NT2/D1 (cell line): ENCODE measurements at regions not wholly inside any gene's neighbourhood (a gene's known extent, or its start where the extent isn't known, plus 50 kb on each side); places are given as distances from the start of the nearest gene placed in this dataset.

Experiments
- DNase-seq: peaks from one replicate; pipeline ENCODE4 v3.0.0-alpha.2; 2011; ENCODE audit warnings: low read depth, low spot score
- H3K27me3 ChIP-seq: 2 replicates; pipeline ENCODE4 v1.6.0; 2011; ENCODE audit warnings: mild to moderate bottlenecking; ENCODE audit not compliant: insufficient read length, insufficient read depth
- H3K36me3 ChIP-seq: 2 replicates; pipeline ENCODE4 v1.6.1; 2011; ENCODE audit warnings: mild to moderate bottlenecking, low read length, mixed read lengths; ENCODE audit not compliant: insufficient read depth, insufficient read length
- H3K4me1 ChIP-seq: 2 replicates; pipeline ENCODE4 v1.5.1; 2011; ENCODE audit not compliant: insufficient read depth, insufficient read length
- H3K4me3 ChIP-seq: 2 replicates; pipeline ENCODE4 v1.5.1; 2011; ENCODE audit warnings: low read depth; ENCODE audit not compliant: insufficient read length
- H3K9ac ChIP-seq: 2 replicates; pipeline ENCODE4 v1.6.0; 2011; ENCODE audit warnings: low read depth; ENCODE audit not compliant: insufficient read length
- H3K9me3 ChIP-seq: 2 replicates; pipeline ENCODE4 v1.5.1; 2011; ENCODE audit warnings: mild to moderate bottlenecking, low read length; ENCODE audit not compliant: insufficient read depth
- SUZ12 ChIP-seq: IDR thresholded peaks from 2 replicates; pipeline ENCODE4 v1.6.1; 2011; ENCODE audit not compliant: insufficient read length, insufficient read depth; ENCODE audit errors: extremely low read depth
- YY1 ChIP-seq: IDR thresholded peaks from 2 replicates; pipeline ENCODE4 v1.6.1; 2011; ENCODE audit not compliant: insufficient read length, insufficient read depth
- ZNF274 ChIP-seq: IDR thresholded peaks from 2 replicates; pipeline ENCODE4 v1.6.1; 2011; ENCODE audit warnings: mild to moderate bottlenecking, low read depth, low read length

DNA sequence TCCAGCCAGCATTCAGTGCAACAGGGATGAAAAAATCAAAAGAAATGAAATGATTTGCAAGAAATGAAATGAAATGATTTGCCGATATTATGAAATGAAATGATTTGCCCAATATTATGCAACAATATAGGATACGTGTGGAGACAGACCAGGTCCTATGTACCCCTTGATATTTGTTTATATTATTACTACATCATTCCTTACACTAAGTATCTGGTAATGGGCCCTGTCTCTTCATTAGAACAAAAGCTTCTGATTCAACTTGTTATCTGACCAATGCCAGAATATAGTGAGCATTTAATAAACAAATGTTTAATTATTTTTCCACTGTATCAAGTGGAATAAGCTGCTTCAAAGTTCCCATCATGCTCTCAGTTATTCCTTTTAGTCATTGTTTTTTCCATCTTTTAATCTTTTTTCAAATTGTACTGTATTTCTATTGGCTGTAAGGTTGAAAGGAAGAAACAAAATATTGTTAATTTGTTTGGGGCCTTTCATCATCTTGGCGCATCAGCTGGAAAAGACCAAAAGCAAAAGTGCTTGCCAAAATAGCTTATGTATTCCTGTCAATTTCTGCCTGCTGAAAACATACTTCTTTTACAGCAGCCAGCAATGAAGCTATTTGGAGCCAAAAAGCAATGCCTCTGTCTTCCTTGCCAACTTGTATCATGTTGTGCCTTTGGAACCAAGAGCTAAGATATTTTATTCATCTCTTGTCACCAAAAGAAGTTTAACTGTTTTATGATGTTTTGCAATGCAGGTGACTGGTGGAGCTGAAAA lies 2314.9 kb downstream of the LRRC4C start:
- DNase-seq = no peak
- Histone ChIP-seq H3K4me3 (no peak overlapping the region), H3K27me3 (no peaks in the 10 kb centered on the region), H3K9me3 (no peaks in the 10 kb centered on the region), H3K4me1 (no peaks in the 10 kb centered on the region), H3K9ac (no peak overlapping the region), H3K36me3 (no peaks in the 10 kb centered on the region)
- no peak for TF ChIP-seq SUZ12
- no peak for TF ChIP-seq YY1
- no peak for TF ChIP-seq ZNF274

DNA sequence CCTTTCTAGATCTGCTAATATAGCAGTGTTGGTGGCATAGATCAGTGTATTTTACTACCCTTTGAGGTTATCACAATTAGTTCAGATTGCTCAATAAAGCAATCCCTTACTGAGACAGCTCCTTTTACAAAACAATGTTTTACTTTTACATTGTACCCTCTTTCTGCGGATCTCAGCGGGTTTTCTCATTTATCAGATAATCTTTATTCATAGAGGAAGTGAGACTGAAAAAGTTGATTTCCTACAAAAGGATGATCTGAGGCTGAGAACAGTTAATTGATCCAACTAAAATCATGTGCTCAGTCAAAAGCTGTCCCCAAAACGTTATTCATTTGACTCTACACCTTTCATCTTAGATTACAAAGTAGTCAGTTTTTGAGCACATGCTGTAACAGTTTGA lies 2319.9 kb downstream of the LRRC4C start:
- Histone ChIP-seq H3K36me3 (no peaks in the 10 kb centered on the region), H3K4me1 (no peaks in the 10 kb centered on the region)
- no peak for DNase-seq

DNA sequence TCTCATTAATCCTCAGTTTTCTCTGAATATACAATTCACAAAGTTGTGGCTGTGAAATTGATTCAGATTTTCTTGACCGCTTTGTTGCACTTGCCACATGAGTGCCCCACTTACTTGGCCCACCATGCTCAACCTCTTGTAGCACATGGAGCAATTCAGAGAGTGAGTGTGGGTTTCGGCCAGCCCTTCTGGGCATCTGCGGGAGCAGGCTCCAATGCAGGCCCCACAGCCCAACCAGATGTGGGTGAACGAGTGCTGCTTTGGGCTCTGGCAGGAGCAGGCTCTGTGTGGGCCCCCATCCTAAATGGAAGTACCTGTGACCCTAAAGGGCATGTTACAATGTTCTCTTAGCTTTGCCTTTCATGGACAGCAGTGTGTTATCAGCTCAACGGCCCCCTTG lies 2338.6 kb downstream of the LRRC4C start:
- H3K4me3 ChIP-seq = no peak overlapping the region
- no peaks in the 10 kb centered on the region for H3K36me3 ChIP-seq
- DNase-seq = no peak
- no peaks in the 10 kb centered on the region for H3K4me1 ChIP-seq
- TF ChIP-seq YY1 (no peak), ZNF274 (no peak), SUZ12 (no peak)
- no peaks in the 10 kb centered on the region for H3K27me3 ChIP-seq
- no peak overlapping the region for H3K9ac ChIP-seq
- peaks cover 6% of the 10 kb centered on the region; the same call in 1 of the 2 replicates for H3K9me3 ChIP-seq

More for the DNA sequence above, 2319.9 kb downstream of the LRRC4C start:
- Histone ChIP-seq H3K4me3 (no peak overlapping the region), H3K9ac (no peak overlapping the region), H3K27me3 (no peaks in the 10 kb centered on the region), H3K9me3 (no peaks in the 10 kb centered on the region)
- TF ChIP-seq SUZ12 (no peak), ZNF274 (no peak), YY1 (no peak)

DNA sequence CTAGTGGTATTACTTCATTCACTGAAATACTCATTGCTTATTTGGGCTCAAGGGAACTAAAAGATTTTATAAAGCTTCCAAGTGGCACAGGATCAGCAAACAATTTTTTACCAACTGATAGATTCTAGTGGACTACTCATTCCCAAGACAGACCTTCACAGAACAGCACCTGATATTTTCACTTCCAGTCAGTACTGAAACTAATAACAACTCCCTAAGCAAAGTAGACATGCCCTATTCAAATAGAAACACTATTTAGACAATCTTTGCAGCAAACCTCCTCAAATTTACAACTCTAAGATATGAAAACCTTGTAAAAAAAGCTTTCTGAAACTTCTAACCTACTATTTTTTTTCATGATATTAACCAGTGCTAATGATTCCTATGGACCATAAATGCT lies 2345.8 kb downstream of the LRRC4C start:
- Histone ChIP-seq H3K9ac (no peak overlapping the region), H3K9me3 (no peaks in the 10 kb centered on the region), H3K36me3 (no peaks in the 10 kb centered on the region), H3K4me3 (no peak overlapping the region), H3K27me3 (no peaks in the 10 kb centered on the region), H3K4me1 (no peaks in the 10 kb centered on the region)
- no peak for DNase-seq
- TF ChIP-seq SUZ12 (no peak), YY1 (no peak), ZNF274 (no peak)

DNA sequence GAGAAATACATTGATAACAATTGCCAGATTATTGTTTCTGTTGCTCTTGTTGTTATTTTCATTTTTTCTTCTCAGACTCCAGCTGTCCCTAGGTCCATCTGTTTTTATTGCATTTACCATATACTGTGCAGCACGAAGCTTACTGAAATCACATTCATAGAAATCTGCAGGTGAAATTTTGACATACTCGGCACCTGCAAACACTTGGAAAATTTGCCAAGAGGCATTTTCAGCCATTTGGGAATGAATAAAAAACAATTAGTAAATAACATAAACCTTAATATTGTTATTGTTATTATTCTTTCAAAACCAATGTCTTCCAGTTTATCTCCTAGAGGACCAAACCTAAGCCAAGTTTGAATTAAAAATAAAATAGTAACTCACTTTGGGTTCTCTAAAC lies 2357.2 kb downstream of the LRRC4C start:
- Histone ChIP-seq H3K36me3 (no peaks in the 10 kb centered on the region), H3K9me3 (no peaks in the 10 kb centered on the region), H3K4me3 (no peak overlapping the region), H3K27me3 (no peaks in the 10 kb centered on the region), H3K9ac (no peak overlapping the region), H3K4me1 (no peaks in the 10 kb centered on the region)
- TF ChIP-seq ZNF274 (no peak), YY1 (no peak), SUZ12 (no peak)
- DNase-seq = no peak

DNA sequence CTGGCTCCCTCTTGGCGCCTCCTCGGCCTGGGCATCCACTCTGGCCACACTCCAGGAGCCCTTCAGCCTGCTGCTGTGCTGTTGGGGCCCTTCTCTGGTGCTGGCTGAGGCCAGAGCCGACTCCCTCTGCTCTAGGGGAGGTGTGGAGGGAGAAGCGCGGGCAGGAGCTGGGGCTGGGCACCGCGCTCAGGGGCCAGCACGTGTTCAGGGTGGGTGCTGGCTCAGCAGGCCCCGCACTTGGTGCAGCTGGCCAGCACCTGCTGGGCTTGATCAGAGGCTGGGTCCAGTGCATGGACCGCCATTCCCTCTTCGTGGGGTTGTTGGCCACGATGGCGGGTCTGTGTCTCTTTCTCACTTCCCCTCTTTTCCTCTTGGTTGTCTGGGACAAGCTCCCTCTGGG lies 2381.0 kb downstream of the LRRC4C start:
- no peak overlapping the region for H3K4me3 ChIP-seq
- no peaks in the 10 kb centered on the region for H3K36me3 ChIP-seq
- no peaks in the 10 kb centered on the region for H3K4me1 ChIP-seq
- TF ChIP-seq YY1 = no peak
- no peaks in the 10 kb centered on the region for H3K27me3 ChIP-seq
- DNase-seq = no peak
- no peak overlapping the region for H3K9ac ChIP-seq
- H3K9me3 ChIP-seq = peaks cover 6% of the 10 kb centered on the region; the same call in 1 of the 2 replicates

DNA sequence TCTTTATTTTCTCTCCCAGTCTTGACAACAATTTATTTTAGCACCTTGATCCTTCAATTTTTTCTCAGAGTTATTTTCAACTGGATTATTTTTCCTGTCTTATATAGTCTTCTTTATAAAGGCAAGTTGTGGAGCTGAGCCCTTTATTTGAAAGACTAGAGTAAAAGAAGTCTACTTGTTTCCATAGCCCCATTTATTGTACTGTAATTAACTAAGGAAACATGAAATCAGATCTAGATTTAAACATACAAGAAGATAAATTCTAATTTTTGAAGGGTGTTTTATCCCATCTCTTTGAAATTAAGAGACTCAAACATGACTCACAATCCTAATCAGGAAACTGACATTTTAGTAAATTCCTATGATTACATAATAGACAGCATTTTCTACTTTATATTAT lies 2421.8 kb downstream of the LRRC4C start:
- no peak for DNase-seq
- no peaks in the 10 kb centered on the region for H3K36me3 ChIP-seq
- no peaks in the 10 kb centered on the region for H3K9me3 ChIP-seq
- no peak overlapping the region for H3K4me3 ChIP-seq
- no peaks in the 10 kb centered on the region for H3K27me3 ChIP-seq
- H3K9ac ChIP-seq = no peak overlapping the region
- no peak for TF ChIP-seq YY1
- no peak for TF ChIP-seq SUZ12
- no peak for TF ChIP-seq ZNF274
- no peaks in the 10 kb centered on the region for H3K4me1 ChIP-seq

DNA sequence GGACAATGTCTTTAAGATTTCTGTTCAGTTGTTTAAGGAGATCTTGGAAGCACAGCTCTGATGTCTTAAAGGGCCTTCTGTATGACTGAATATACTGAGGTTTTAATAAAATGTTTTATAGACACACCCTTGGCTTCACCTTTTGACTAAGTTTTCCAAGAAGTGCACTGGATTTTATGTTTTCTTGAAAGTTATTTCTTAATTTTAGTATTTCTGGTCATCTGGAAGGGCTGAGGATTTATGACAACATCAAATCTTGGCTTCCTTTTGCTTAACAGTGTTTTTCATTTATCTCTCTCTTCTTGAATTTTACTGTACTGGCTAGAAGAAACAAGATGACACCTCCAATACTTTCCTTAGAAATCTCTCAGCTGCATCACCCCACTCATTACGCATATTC lies 2423.4 kb downstream of the LRRC4C start:
- H3K9me3 ChIP-seq = no peaks in the 10 kb centered on the region
- H3K4me3 ChIP-seq = no peak overlapping the region
- no peaks in the 10 kb centered on the region for H3K36me3 ChIP-seq
- no peak overlapping the region for H3K9ac ChIP-seq
- no peak for TF ChIP-seq SUZ12
- TF ChIP-seq ZNF274 = no peak
- no peak for TF ChIP-seq YY1
- no peaks in the 10 kb centered on the region for H3K4me1 ChIP-seq
- no peaks in the 10 kb centered on the region for H3K27me3 ChIP-seq
- no peak for DNase-seq
